Nephron progenitor cell (in vitro differentiated cells): ENCODE measurements at regions not wholly inside any gene's neighbourhood (a gene's known extent, or its start where the extent isn't known, plus 50 kb on each side); places are given as distances from the start of the nearest gene placed in this dataset.
A peak's percentile ranks its signal among the peaks of the same experiment; 100 is the strongest.
"Not testable (repeated sequence)": the region's sequence is repeated elsewhere in the genome, so short reads cannot be mapped to it uniquely, and the experiment has no call there.

Source experiments
- DNase-seq: peaks from one replicate; pipeline ENCODE4 v3.0.0; 2021
- H3K27ac Mint-ChIP-seq: 2 replicates; pipeline ENCODE4 v1.8.0; 2021; ENCODE audit warnings: mild to moderate bottlenecking, moderate library complexity, mixed read lengths
- H3K27me3 Mint-ChIP-seq: 2 replicates; pipeline ENCODE4 v1.8.0; 2021; ENCODE audit warnings: mild to moderate bottlenecking, low read depth, mixed read lengths; ENCODE audit not compliant: poor library complexity
- H3K36me3 Mint-ChIP-seq: 2 replicates; pipeline ENCODE4 v1.8.0; 2021; ENCODE audit warnings: low read depth, mixed read lengths
- H3K4me1 Mint-ChIP-seq: 2 replicates; pipeline ENCODE4 v1.8.0; 2021; ENCODE audit warnings: mixed read lengths
- H3K4me3 Mint-ChIP-seq: 2 replicates; pipeline ENCODE4 v1.8.0; 2021; ENCODE audit warnings: mild to moderate bottlenecking, moderate library complexity, mixed read lengths
- H3K9me3 Mint-ChIP-seq: 2 replicates; pipeline ENCODE4 v1.8.0; 2021; ENCODE audit warnings: mild to moderate bottlenecking, moderate library complexity, mixed read lengths
- CTCF ChIP-seq: fragments of 200-600 bp; sonication (generic); IDR thresholded peaks from 2 replicates; pipeline ENCODE4 v1.5.0; 2021; ENCODE audit warnings: antibody characterized with exemption

GRCh38 chr16:54879681-54880080, 51.0 kb upstream of the IRX5 start:
- DNase-seq: no peak
- TF ChIP-seq CTCF: no peak
- Mint-ChIP-seq H3K4me1 (peaks cover 6% of the 10 kb centered on the region), H3K27ac (no peak overlapping the region), H3K4me3 (no peak overlapping the region), H3K27me3 (peaks cover 14% of the 10 kb centered on the region), H3K36me3 (peaks cover 3% of the 10 kb centered on the region), H3K9me3 (peaks cover 36% of the 10 kb centered on the region)

GRCh38 chr16:54878301-54878700, 52.4 kb upstream of the IRX5 start:
- no peaks in the 10 kb centered on the region for H3K36me3 Mint-ChIP-seq
- no peak overlapping the region for H3K4me3 Mint-ChIP-seq
- no peak for DNase-seq
- no peak overlapping the region for H3K27ac Mint-ChIP-seq
- peaks cover 14% of the 10 kb centered on the region for H3K27me3 Mint-ChIP-seq
- H3K9me3 Mint-ChIP-seq: peaks cover 24% of the 10 kb centered on the region
- H3K4me1 Mint-ChIP-seq: peaks cover 6% of the 10 kb centered on the region
- no peak for TF ChIP-seq CTCF

GRCh38 chr16:54875443-54875842, 55.2 kb upstream of the IRX5 start:
- Mint-ChIP-seq H3K4me3 (no peak overlapping the region), H3K27ac (no peak overlapping the region), H3K27me3 (peaks cover 9% of the 10 kb centered on the region), H3K4me1 (peaks cover 6% of the 10 kb centered on the region), H3K9me3 (peaks cover 8% of the 10 kb centered on the region), H3K36me3 (no peaks in the 10 kb centered on the region)
- DNase-seq: no peak
- no peak for TF ChIP-seq CTCF

- H3K27me3 Mint-ChIP-seq, H3K36me3 Mint-ChIP-seq, H3K4me1 Mint-ChIP-seq, H3K4me3 Mint-ChIP-seq, DNase-seq, H3K9me3 Mint-ChIP-seq: not testable (repeated sequence)
- peak overlapping the region; percentile 18 for H3K27ac Mint-ChIP-seq
Measured at GRCh38 chr16:54873716-54874373, 56.8 kb upstream of the IRX5 start.

- no peak overlapping the region for H3K27ac Mint-ChIP-seq
- H3K27me3 Mint-ChIP-seq: no peaks in the 10 kb centered on the region
- TF ChIP-seq CTCF: no peak
- H3K9me3 Mint-ChIP-seq: peaks cover 7% of the 10 kb centered on the region
- no peaks in the 10 kb centered on the region for H3K36me3 Mint-ChIP-seq
- H3K4me1 Mint-ChIP-seq: peaks cover 6% of the 10 kb centered on the region
- DNase-seq: no peak
- H3K4me3 Mint-ChIP-seq: no peak overlapping the region
Measured at GRCh38 chr16:54873071-54873470, 57.6 kb upstream of the IRX5 start.

- no peak for TF ChIP-seq CTCF
- Mint-ChIP-seq H3K4me1 (no peaks in the 10 kb centered on the region), H3K27ac (no peak overlapping the region), H3K9me3 (peaks cover 15% of the 10 kb centered on the region), H3K36me3 (no peaks in the 10 kb centered on the region), H3K27me3 (peaks cover 1% of the 10 kb centered on the region), H3K4me3 (no peak overlapping the region)
- no peak for DNase-seq
Measured at GRCh38 chr16:54870151-54870550, 60.5 kb upstream of the IRX5 start.
